ENCODE measurements at regions not wholly inside any gene's neighbourhood (a gene's known extent, or its start where the extent isn't known, plus 50 kb on each side); places are given as distances from the start of the nearest gene placed in this dataset.

DNA sequence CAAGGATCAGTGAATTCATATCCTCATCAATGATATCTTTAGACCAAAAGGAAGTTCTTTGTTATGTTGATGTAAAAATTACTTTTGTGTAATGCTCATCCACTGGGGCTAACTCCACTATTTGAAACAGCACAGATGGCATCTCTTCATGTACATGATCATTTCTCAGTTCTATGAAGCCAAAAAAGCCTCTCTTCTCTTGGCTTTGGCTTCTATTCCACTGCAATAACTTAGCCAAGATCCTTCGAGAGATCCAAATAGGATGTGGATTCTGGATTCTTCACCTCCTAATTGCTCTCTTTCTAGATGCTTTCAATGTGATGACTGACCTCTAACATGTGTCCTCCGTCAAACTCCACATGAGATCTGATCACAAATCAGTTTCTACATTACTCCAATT is 851.2 kb downstream of the GALC start:
- TF ChIP-seq, protein P1, sequence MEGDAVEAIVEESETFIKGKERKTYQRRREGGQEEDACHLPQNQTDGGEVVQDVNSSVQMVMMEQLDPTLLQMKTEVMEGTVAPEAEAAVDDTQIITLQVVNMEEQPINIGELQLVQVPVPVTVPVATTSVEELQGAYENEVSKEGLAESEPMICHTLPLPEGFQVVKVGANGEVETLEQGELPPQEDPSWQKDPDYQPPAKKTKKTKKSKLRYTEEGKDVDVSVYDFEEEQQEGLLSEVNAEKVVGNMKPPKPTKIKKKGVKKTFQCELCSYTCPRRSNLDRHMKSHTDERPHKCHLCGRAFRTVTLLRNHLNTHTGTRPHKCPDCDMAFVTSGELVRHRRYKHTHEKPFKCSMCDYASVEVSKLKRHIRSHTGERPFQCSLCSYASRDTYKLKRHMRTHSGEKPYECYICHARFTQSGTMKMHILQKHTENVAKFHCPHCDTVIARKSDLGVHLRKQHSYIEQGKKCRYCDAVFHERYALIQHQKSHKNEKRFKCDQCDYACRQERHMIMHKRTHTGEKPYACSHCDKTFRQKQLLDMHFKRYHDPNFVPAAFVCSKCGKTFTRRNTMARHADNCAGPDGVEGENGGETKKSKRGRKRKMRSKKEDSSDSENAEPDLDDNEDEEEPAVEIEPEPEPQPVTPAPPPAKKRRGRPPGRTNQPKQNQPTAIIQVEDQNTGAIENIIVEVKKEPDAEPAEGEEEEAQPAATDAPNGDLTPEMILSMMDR (conservative IDR thresholded peaks at IDR 0.05), result no peak
- no peak for TF ChIP-seq ZFX (IDR thresholded peaks at IDR 0.05)

All from C4-2B (cell line).